Breast epithelium (tissue), 4 donors: ENCODE measurements at regions not wholly inside any gene's neighbourhood (a gene's known extent, or its start where the extent isn't known, plus 50 kb on each side); places are given as distances from the start of the nearest gene placed in this dataset.

Experiments used
- DNase-seq, 2 donors: peaks; one replicate each; pipeline ENCODE4 v3.0.0-alpha.2; 2019; ENCODE audit warnings: low spot score in 2 of 2
- H3K27ac ChIP-seq, 2 donors: fragments of 200-600 bp; sonication (generic) in 1 of 2; one replicate each; pipeline ENCODE4 v1.5.1; 2016 to 2019; ENCODE audit warnings: mild to moderate bottlenecking in 1 of 2
- H3K27me3 ChIP-seq, 2 donors: fragments of 200-600 bp; sonication (generic) in 1 of 2; one replicate each; pipeline versions ENCODE4 v1.5.1 to v1.6.0; 2017 to 2019; ENCODE audit warnings: control low read depth in 1 of 2, mild to moderate bottlenecking in 1 of 2
- H3K36me3 ChIP-seq: fragments of 200-600 bp; one replicate; pipeline ENCODE4 v1.5.1; 2019
- H3K4me1 ChIP-seq, 2 donors: fragments of 200-600 bp; sonication (generic); one replicate each; pipeline ENCODE4 v1.5.1; 2016 to 2019; ENCODE audit warnings: control low read depth in 1 of 2
- H3K4me3 ChIP-seq, 3 donors: fragments of 200-600 bp; sonication (generic); 1 replicate in 2 of 3; 2 replicates in 1 of 3; pipeline ENCODE4 v1.5.1; 2016 to 2019; ENCODE audit warnings: mild to moderate bottlenecking in 3 of 3, moderate library complexity in 2 of 3
- H3K9me3 ChIP-seq, 2 donors: fragments of 200-600 bp; sonication (generic) in 1 of 2; one replicate each; pipeline ENCODE4 v1.5.1; 2016 to 2019; ENCODE audit warnings: control low read depth in 1 of 2
- CTCF ChIP-seq, 3 donors: fragments of 450-650 bp; IDR thresholded peaks; one replicate each; pipeline ENCODE4 v1.5.1; 2016 to 2017; ENCODE audit warnings: antibody characterized with exemption in 3 of 3, mild to moderate bottlenecking in 3 of 3, moderate library complexity in 3 of 3
- POLR2A ChIP-seq: fragments of 450-650 bp; IDR thresholded peaks from one replicate; pipeline ENCODE4 v1.6.1; 2016; ENCODE audit warnings: antibody characterized with exemption, mild to moderate bottlenecking, moderate library complexity
- POLR2AphosphoS5 ChIP-seq, 3 donors: sonication (generic); formaldehyde crosslinking; IDR thresholded peaks; one replicate each; pipeline ENCODE4 v1.6.1; 2017; ENCODE audit warnings: antibody characterized with exemption in 3 of 3
- intact Hi-C: fragments of 100-400 bp; cut with DNase I; formaldehyde crosslinking; loops from one replicate; pipeline ENCODE4 v1.15.1; 2023; ENCODE audit warnings: low total_unique reads

- Histone ChIP-seq H3K36me3 (no peaks in the 10 kb centered on the region), H3K4me3 (no peak overlapping the region), H3K4me1 (no peaks in the 10 kb centered on the region), H3K27ac (no peak overlapping the region), H3K9me3 (no peaks in the 10 kb centered on the region), H3K27me3 (no peaks in the 10 kb centered on the region)
- intact Hi-C loops, result no loop called here
- TF ChIP-seq POLR2A (no peak), POLR2AphosphoS5 (IDR thresholded peaks at IDR 0.05) (no peak), CTCF (IDR thresholded peaks at IDR 0.05) (no peak)
- no peak for DNase-seq
Measured at GRCh38 chr3:1843111-1843510, 255.6 kb upstream of the CNTN4 start.

GRCh38 chr3:1847571-1847970 lies 251.1 kb upstream of the CNTN4 start:
- no peak overlapping the region for H3K4me3 ChIP-seq
- TF ChIP-seq POLR2AphosphoS5 (IDR thresholded peaks at IDR 0.05), result no peak
- TF ChIP-seq POLR2A, result no peak
- no peak for TF ChIP-seq CTCF (IDR thresholded peaks at IDR 0.05)
- no peak overlapping the region for H3K27ac ChIP-seq
- no peaks in the 10 kb centered on the region for H3K4me1 ChIP-seq
- no peaks in the 10 kb centered on the region for H3K36me3 ChIP-seq
- no peak for DNase-seq
- no peaks in the 10 kb centered on the region for H3K27me3 ChIP-seq
- intact Hi-C loops, result no loop called here
- no peaks in the 10 kb centered on the region for H3K9me3 ChIP-seq

- Histone ChIP-seq H3K27me3 (no peaks in the 10 kb centered on the region), H3K9me3 (no peaks in the 10 kb centered on the region), H3K4me3 (no peak overlapping the region), H3K4me1 (no peaks in the 10 kb centered on the region), H3K27ac (no peak overlapping the region), H3K36me3 (no peaks in the 10 kb centered on the region)
- no peak for DNase-seq
- intact Hi-C loops, result no loop called here
- no peak for TF ChIP-seq POLR2AphosphoS5 (IDR thresholded peaks at IDR 0.05)
Measured at GRCh38 chr3:1848935-1849334, 249.7 kb upstream of the CNTN4 start.

- TF ChIP-seq POLR2AphosphoS5 (IDR thresholded peaks at IDR 0.05) (no peak), CTCF (IDR thresholded peaks at IDR 0.05) (no peak), POLR2A (no peak)
- H3K4me3 ChIP-seq, result no peak overlapping the region
- no peak overlapping the region for H3K27ac ChIP-seq
- no peak for DNase-seq
- no peaks in the 10 kb centered on the region for H3K9me3 ChIP-seq
- H3K36me3 ChIP-seq, result no peaks in the 10 kb centered on the region
- H3K27me3 ChIP-seq, result no peaks in the 10 kb centered on the region
- no peaks in the 10 kb centered on the region for H3K4me1 ChIP-seq
- intact Hi-C loops, result no loop called here
Measured at GRCh38 chr3:1852950-1853349, 245.7 kb upstream of the CNTN4 start.

- Histone ChIP-seq H3K27ac (no peak overlapping the region), H3K9me3 (no peaks in the 10 kb centered on the region), H3K27me3 (no peaks in the 10 kb centered on the region), H3K36me3 (no peaks in the 10 kb centered on the region), H3K4me1 (no peaks in the 10 kb centered on the region), H3K4me3 (no peak overlapping the region)
- no peak for DNase-seq
- intact Hi-C loops, result no loop called here
- no peak for TF ChIP-seq CTCF (IDR thresholded peaks at IDR 0.05)
Measured at GRCh38 chr3:1855841-1856240, 242.8 kb upstream of the CNTN4 start.

- H3K36me3 ChIP-seq, result no peaks in the 10 kb centered on the region
- no peaks in the 10 kb centered on the region for H3K27me3 ChIP-seq
- H3K27ac ChIP-seq, result no peak overlapping the region
- intact Hi-C loops, result no loop called here
- peaks cover 0 to 4% of the 10 kb centered on the region in 2 donors for H3K9me3 ChIP-seq
- DNase-seq, result no peak
- H3K4me3 ChIP-seq, result no peak overlapping the region
- no peaks in the 10 kb centered on the region for H3K4me1 ChIP-seq
- no peak for TF ChIP-seq CTCF (IDR thresholded peaks at IDR 0.05)
- TF ChIP-seq POLR2AphosphoS5 (IDR thresholded peaks at IDR 0.05), result no peak
- TF ChIP-seq POLR2A, result no peak
Measured at GRCh38 chr3:1870738-1871137, 227.9 kb upstream of the CNTN4 start.
